SIG-M5 treated with dmso at 0.1 percent for 504 hours (cell line): ENCODE measurements at regions not wholly inside any gene's neighbourhood (a gene's known extent, or its start where the extent isn't known, plus 50 kb on each side); places are given as distances from the start of the nearest gene placed in this dataset.
"Not testable (repeated sequence)": the region's sequence is repeated elsewhere in the genome, so short reads cannot be mapped to it uniquely, and the experiment has no call there.

Source experiments
- DNase-seq: peaks from one replicate; lab custom pipeline; 2025; ENCODE audit not compliant: unreplicated experiment; lab: John Stamatoyannopoulos, UW

- DNase-seq: no peak
These were observed 312.9 kb upstream of the TFPI start for GRCh38 chr2:187867165-187867564.

- DNase-seq: no peak
These were observed 315.0 kb upstream of the TFPI start for GRCh38 chr2:187869195-187869594.

GRCh38 chr2:187871506-187871905, 317.3 kb upstream of the TFPI start:
- no peak for DNase-seq

- DNase-seq: no peak
These were observed 318.9 kb upstream of the TFPI start for GRCh38 chr2:187873132-187873531.

- DNase-seq: no peak
These were observed 320.6 kb upstream of the TFPI start for GRCh38 chr2:187874786-187875185.

GRCh38 chr2:187875261-187876141, 321.3 kb upstream of the TFPI start:
- no peak for DNase-seq

- no peak for DNase-seq
These were observed 322.3 kb upstream of the TFPI start for GRCh38 chr2:187876554-187876953.

GRCh38 chr2:187877391-187877790, 323.2 kb upstream of the TFPI start:
- no peak for DNase-seq

GRCh38 chr2:187878112-187878511, 323.9 kb upstream of the TFPI start:
- no peak for DNase-seq

GRCh38 chr2:187879491-187879890, 325.3 kb upstream of the TFPI start:
- no peak for DNase-seq

GRCh38 chr2:187884003-187884402, 329.8 kb upstream of the TFPI start:
- no peak for DNase-seq

- DNase-seq: no peak
These were observed 336.5 kb upstream of the TFPI start for GRCh38 chr2:187890690-187891089.

- no peak for DNase-seq
These were observed 345.8 kb upstream of the TFPI start for GRCh38 chr2:187900021-187900420.

- no peak for DNase-seq
These were observed 351.8 kb upstream of the TFPI start for GRCh38 chr2:187906021-187906420.

GRCh38 chr2:187910922-187911321, 356.7 kb upstream of the TFPI start:
- not testable (repeated sequence) for DNase-seq

- no peak for DNase-seq
These were observed 358.7 kb upstream of the TFPI start for GRCh38 chr2:187912950-187913349.

GRCh38 chr2:187915810-187916209, 361.6 kb upstream of the TFPI start:
- DNase-seq: no peak

GRCh38 chr2:187916799-187917198, 362.6 kb upstream of the TFPI start:
- no peak for DNase-seq

- DNase-seq: no peak
These were observed 363.3 kb upstream of the TFPI start for GRCh38 chr2:187917535-187917934.

GRCh38 chr2:187918996-187919821, 365.0 kb upstream of the TFPI start:
- DNase-seq: no peak

GRCh38 chr2:187920511-187920910, 366.3 kb upstream of the TFPI start:
- DNase-seq: no peak

- DNase-seq: no peak
These were observed 368.6 kb upstream of the TFPI start for GRCh38 chr2:187922846-187923245.
